GM12878 (cell line): ENCODE measurements at regions not wholly inside any gene's neighbourhood (a gene's known extent, or its start where the extent isn't known, plus 50 kb on each side); places are given as distances from the start of the nearest gene placed in this dataset.
"Not testable (repeated sequence)": the region's sequence is repeated elsewhere in the genome, so short reads cannot be mapped to it uniquely, and the experiment has no call there.

Source experiments
- CEBPB ChIP-seq, 2 experiments: fragments of 150-350 bp in 1 of 2; IDR thresholded peaks; 2 replicates each; pipeline ENCODE4 v1.6.1; 2012 to 2014; ENCODE audit warnings: low read depth in 2 of 2, low read length in 2 of 2, borderline replicate concordance in 1 of 2, inconsistent platforms in 1 of 2
- MXI1 ChIP-seq: fragments of 150-350 bp; IDR thresholded peaks from 2 replicates; pipeline ENCODE4 v1.6.1; 2011; ENCODE audit warnings: low read depth, mild to moderate bottlenecking, inconsistent platforms, low read length, improper control_type of control experiment
- RBBP5 ChIP-seq: fragments of 200-600 bp; sonication (generic); conservative IDR thresholded peaks from 2 replicates; pipeline ENCODE4 v1.6.1; 2016
- SUPT20H ChIP-seq: IDR thresholded peaks from 2 replicates; pipeline ENCODE4 v1.6.1; 2011; ENCODE audit warnings: low read depth, mild to moderate bottlenecking, low read length, moderate library complexity, borderline replicate concordance; ENCODE audit not compliant: control insufficient read depth
- TAF1 ChIP-seq: IDR thresholded peaks from 2 replicates; pipeline ENCODE4 v1.6.1; 2011; ENCODE audit warnings: mild to moderate bottlenecking, low read depth, low read length, borderline replicate concordance
- TARDBP ChIP-seq: IDR thresholded peaks from 2 replicates; pipeline ENCODE4 v1.6.1; 2016; ENCODE audit warnings: borderline replicate concordance
- TF ChIP-seq, protein P1 (sequence below): IDR thresholded peaks from 2 replicates; pipeline ENCODE4 v1.6.1; 2011; ENCODE audit warnings: borderline replicate concordance, low read depth, mild to moderate bottlenecking, moderate library complexity, low read length; ENCODE audit not compliant: insufficient read depth, poor library complexity, severe bottlenecking
- TF ChIP-seq, protein P2 (sequence below): IDR thresholded peaks from 2 replicates; pipeline ENCODE4 v1.6.1; 2012; ENCODE audit warnings: mild to moderate bottlenecking, low read depth, low read length
- TF ChIP-seq, protein P3 (sequence below): fragments of 150-350 bp; IDR thresholded peaks from 2 replicates; pipeline ENCODE4 v1.6.1; 2016; ENCODE audit warnings: low read depth, low read length
- TF ChIP-seq, protein P4 (sequence below): IDR thresholded peaks from 2 replicates; pipeline ENCODE4 v1.6.1; 2011; ENCODE audit warnings: low read depth, mild to moderate bottlenecking, low read length, moderate library complexity, borderline replicate concordance; ENCODE audit errors: extremely low read depth
- TF ChIP-seq, protein P5 (sequence below), 3 experiments: IDR thresholded peaks in 2 of 3; conservative IDR thresholded peaks in 1 of 3; 2 replicates each; pipeline ENCODE4 v1.5.1; 2011; ENCODE audit warnings: low read depth in 3 of 3, low read length in 3 of 3, mild to moderate bottlenecking in 3 of 3, control low read depth in 2 of 3, moderate library complexity in 2 of 3, inconsistent platforms in 1 of 3, mixed read lengths in 1 of 3; ENCODE audit not compliant: control insufficient read depth in 2 of 3, insufficient read depth in 1 of 3; ENCODE audit errors: extremely low read depth in 1 of 3

GRCh38 chr15:84392020-84392419 is 156.4 kb downstream of the GOLGA6L4 start:
- not testable (repeated sequence) for TF ChIP-seq MXI1; SUPT20H; TAF1; CEBPB (IDR thresholded peaks at IDR 0.05; ENCODE audit: borderline replicate concordance in 1 of 2, low read depth in 2 of 2, low read length in 2 of 2); RBBP5; TARDBP
- TF ChIP-seq, protein P1, sequence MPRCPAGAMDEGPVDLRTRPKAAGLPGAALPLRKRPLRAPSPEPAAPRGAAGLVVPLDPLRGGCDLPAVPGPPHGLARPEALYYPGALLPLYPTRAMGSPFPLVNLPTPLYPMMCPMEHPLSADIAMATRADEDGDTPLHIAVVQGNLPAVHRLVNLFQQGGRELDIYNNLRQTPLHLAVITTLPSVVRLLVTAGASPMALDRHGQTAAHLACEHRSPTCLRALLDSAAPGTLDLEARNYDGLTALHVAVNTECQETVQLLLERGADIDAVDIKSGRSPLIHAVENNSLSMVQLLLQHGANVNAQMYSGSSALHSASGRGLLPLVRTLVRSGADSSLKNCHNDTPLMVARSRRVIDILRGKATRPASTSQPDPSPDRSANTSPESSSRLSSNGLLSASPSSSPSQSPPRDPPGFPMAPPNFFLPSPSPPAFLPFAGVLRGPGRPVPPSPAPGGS = not testable (repeated sequence)
- TF ChIP-seq, protein P2, sequence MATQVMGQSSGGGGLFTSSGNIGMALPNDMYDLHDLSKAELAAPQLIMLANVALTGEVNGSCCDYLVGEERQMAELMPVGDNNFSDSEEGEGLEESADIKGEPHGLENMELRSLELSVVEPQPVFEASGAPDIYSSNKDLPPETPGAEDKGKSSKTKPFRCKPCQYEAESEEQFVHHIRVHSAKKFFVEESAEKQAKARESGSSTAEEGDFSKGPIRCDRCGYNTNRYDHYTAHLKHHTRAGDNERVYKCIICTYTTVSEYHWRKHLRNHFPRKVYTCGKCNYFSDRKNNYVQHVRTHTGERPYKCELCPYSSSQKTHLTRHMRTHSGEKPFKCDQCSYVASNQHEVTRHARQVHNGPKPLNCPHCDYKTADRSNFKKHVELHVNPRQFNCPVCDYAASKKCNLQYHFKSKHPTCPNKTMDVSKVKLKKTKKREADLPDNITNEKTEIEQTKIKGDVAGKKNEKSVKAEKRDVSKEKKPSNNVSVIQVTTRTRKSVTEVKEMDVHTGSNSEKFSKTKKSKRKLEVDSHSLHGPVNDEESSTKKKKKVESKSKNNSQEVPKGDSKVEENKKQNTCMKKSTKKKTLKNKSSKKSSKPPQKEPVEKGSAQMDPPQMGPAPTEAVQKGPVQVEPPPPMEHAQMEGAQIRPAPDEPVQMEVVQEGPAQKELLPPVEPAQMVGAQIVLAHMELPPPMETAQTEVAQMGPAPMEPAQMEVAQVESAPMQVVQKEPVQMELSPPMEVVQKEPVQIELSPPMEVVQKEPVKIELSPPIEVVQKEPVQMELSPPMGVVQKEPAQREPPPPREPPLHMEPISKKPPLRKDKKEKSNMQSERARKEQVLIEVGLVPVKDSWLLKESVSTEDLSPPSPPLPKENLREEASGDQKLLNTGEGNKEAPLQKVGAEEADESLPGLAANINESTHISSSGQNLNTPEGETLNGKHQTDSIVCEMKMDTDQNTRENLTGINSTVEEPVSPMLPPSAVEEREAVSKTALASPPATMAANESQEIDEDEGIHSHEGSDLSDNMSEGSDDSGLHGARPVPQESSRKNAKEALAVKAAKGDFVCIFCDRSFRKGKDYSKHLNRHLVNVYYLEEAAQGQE = not testable (repeated sequence)
- TF ChIP-seq, protein P3, sequence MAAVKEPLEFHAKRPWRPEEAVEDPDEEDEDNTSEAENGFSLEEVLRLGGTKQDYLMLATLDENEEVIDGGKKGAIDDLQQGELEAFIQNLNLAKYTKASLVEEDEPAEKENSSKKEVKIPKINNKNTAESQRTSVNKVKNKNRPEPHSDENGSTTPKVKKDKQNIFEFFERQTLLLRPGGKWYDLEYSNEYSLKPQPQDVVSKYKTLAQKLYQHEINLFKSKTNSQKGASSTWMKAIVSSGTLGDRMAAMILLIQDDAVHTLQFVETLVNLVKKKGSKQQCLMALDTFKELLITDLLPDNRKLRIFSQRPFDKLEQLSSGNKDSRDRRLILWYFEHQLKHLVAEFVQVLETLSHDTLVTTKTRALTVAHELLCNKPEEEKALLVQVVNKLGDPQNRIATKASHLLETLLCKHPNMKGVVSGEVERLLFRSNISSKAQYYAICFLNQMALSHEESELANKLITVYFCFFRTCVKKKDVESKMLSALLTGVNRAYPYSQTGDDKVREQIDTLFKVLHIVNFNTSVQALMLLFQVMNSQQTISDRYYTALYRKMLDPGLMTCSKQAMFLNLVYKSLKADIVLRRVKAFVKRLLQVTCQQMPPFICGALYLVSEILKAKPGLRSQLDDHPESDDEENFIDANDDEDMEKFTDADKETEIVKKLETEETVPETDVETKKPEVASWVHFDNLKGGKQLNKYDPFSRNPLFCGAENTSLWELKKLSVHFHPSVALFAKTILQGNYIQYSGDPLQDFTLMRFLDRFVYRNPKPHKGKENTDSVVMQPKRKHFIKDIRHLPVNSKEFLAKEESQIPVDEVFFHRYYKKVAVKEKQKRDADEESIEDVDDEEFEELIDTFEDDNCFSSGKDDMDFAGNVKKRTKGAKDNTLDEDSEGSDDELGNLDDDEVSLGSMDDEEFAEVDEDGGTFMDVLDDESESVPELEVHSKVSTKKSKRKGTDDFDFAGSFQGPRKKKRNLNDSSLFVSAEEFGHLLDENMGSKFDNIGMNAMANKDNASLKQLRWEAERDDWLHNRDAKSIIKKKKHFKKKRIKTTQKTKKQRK = not testable (repeated sequence)
- TF ChIP-seq, protein P4, sequence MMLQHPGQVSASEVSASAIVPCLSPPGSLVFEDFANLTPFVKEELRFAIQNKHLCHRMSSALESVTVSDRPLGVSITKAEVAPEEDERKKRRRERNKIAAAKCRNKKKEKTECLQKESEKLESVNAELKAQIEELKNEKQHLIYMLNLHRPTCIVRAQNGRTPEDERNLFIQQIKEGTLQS = not testable (repeated sequence)
- TF ChIP-seq, protein P5, sequence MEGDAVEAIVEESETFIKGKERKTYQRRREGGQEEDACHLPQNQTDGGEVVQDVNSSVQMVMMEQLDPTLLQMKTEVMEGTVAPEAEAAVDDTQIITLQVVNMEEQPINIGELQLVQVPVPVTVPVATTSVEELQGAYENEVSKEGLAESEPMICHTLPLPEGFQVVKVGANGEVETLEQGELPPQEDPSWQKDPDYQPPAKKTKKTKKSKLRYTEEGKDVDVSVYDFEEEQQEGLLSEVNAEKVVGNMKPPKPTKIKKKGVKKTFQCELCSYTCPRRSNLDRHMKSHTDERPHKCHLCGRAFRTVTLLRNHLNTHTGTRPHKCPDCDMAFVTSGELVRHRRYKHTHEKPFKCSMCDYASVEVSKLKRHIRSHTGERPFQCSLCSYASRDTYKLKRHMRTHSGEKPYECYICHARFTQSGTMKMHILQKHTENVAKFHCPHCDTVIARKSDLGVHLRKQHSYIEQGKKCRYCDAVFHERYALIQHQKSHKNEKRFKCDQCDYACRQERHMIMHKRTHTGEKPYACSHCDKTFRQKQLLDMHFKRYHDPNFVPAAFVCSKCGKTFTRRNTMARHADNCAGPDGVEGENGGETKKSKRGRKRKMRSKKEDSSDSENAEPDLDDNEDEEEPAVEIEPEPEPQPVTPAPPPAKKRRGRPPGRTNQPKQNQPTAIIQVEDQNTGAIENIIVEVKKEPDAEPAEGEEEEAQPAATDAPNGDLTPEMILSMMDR (IDR thresholded peaks at IDR 0.05 in 2 of 3, conservative IDR thresholded peaks at IDR 0.05 in 1 of 3; ENCODE audit: control insufficient read depth in 2 of 3, extremely low read depth in 1 of 3, insufficient read depth in 1 of 3, low read depth in 3 of 3, low read length in 3 of 3) = not testable (repeated sequence)
